ENCODE measurements at regions not wholly inside any gene's neighbourhood (a gene's known extent, or its start where the extent isn't known, plus 50 kb on each side); places are given as distances from the start of the nearest gene placed in this dataset.

GRCh38 chr4:153850533-153851280, 61.8 kb upstream of the SFRP2 start:
- no peak for DNase-seq

- DNase-seq, result no peak
Measured at GRCh38 chr4:153844144-153844543, 55.3 kb upstream of the SFRP2 start.
